NB4 (cell line): ENCODE measurements at regions not wholly inside any gene's neighbourhood (a gene's known extent, or its start where the extent isn't known, plus 50 kb on each side); places are given as distances from the start of the nearest gene placed in this dataset.

Experiments used
- CTCF ChIP-seq: IDR thresholded peaks from one replicate; pipeline ENCODE4 v1.5.1; 2012; ENCODE audit warnings: low read depth, low read length
- MAX ChIP-seq: IDR thresholded peaks from 2 replicates; pipeline ENCODE4 v1.6.1; 2011; ENCODE audit warnings: low read depth, low read length
- MYC ChIP-seq: IDR thresholded peaks from 2 replicates; pipeline ENCODE4 v1.6.1; 2011; ENCODE audit warnings: low read depth, low read length
- POLR2A ChIP-seq: IDR thresholded peaks from 2 replicates; pipeline ENCODE4 v1.6.1; 2011; ENCODE audit warnings: mild to moderate bottlenecking; ENCODE audit not compliant: insufficient read length; ENCODE audit errors: extremely low read depth

GRCh38 chr4:43990551-43990950 lies 458.1 kb downstream of the KCTD8 start:
- no peak for TF ChIP-seq CTCF
- no peak for TF ChIP-seq MAX
- no peak for TF ChIP-seq POLR2A
- no peak for TF ChIP-seq MYC
